ENCODE measurements at regions not wholly inside any gene's neighbourhood (a gene's known extent, or its start where the extent isn't known, plus 50 kb on each side); places are given as distances from the start of the nearest gene placed in this dataset.

GRCh38 chr13:53138376-53139036 is 109.9 kb downstream of the OLFM4 start:
- no peak for TF ChIP-seq CTCF (conservative IDR thresholded peaks at IDR 0.05)
- no peak for TF ChIP-seq ZFX (IDR thresholded peaks at IDR 0.05)
